ENCODE measurements at regions not wholly inside any gene's neighbourhood (a gene's known extent, or its start where the extent isn't known, plus 50 kb on each side); places are given as distances from the start of the nearest gene placed in this dataset.

GRCh38 chr6:121998631-121999030, 400.8 kb upstream of the HSF2 start:
- no peak for DNase-seq (ENCODE audit: low spot score)
- in situ Hi-C loops (cut with HindIII; ENCODE audit: low sequenced_read_pairs) = no loop called here

GRCh38 chr6:121999456-122000065, 399.9 kb upstream of the HSF2 start:
- DNase-seq (ENCODE audit: low spot score) = no peak
- in situ Hi-C loops (cut with HindIII; ENCODE audit: low sequenced_read_pairs) = no loop called here

DNA sequence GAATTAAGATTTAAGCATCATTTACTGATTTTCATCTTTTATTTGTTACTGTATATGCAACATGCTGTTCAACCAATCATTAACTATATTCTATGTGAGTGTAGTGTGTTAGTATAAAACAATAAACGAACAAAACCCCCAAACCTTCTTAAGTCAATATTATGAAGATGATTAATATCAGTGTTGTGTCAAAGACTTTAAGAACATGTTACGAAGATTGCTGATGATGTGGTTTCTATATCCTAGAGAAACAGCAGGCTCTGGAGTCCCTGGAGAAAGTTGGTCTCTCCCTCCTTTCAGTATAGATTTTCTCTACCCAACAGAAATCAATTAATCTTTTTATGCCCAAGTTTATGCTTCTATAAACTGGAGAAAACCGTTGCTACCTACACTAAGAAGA, 393.8 kb upstream of the HSF2 start:
- no peak for DNase-seq (ENCODE audit: low spot score)
- in situ Hi-C loops (cut with HindIII; ENCODE audit: low sequenced_read_pairs) = no loop called here

- in situ Hi-C loops (cut with HindIII; ENCODE audit: low sequenced_read_pairs) = no loop called here
- DNase-seq (ENCODE audit: low spot score) = peak; percentile 20
These were observed 392.1 kb upstream of the HSF2 start for GRCh38 chr6:122007339-122007738.

GRCh38 chr6:122008101-122008999, 391.1 kb upstream of the HSF2 start:
- peak; percentile 48 for DNase-seq (ENCODE audit: low spot score)
- in situ Hi-C loops (cut with HindIII; ENCODE audit: low sequenced_read_pairs) = no loop called here

DNA sequence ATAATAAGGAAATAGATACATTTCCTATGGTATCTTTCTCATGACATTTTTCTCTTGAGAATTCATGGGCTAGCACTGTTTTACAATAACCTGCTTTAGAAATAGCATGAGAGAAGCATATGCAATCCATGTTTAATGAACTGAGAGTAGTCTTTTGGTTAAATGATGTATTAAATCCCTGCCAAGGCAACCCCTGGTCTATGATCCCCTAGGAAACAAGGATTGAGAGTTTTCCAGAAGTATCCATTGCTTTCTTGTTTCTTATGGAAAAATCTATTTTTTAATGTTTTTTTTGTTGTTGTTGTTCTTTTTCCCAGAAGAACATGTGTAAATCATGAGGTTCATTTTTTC, 390.5 kb upstream of the HSF2 start:
- in situ Hi-C loops (cut with HindIII; ENCODE audit: low sequenced_read_pairs) = no loop called here
- no peak for DNase-seq (ENCODE audit: low spot score)

DNA sequence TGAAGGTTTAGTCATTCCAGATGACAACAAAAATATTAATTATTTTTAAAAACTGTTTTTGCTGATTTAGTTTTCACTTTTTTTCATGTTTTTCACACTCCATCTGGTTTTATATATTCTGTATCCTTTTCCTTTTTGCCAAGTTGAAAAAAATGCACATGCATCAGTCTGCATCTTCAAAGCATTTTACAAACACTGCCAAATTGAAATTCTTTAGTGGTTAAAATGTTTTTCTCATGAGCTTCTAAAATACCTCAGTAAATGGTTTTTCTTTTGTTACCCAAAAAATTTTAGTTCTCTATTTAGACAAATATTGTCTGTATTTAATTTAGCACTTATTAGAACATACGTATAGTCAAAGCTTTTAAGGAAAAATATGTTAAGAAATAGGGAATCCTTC, 386.9 kb upstream of the HSF2 start:
- no peak for DNase-seq (ENCODE audit: low spot score)
- in situ Hi-C loops (cut with HindIII; ENCODE audit: low sequenced_read_pairs) = no loop called here

- in situ Hi-C loops (cut with HindIII; ENCODE audit: low sequenced_read_pairs) = no loop called here
- DNase-seq (ENCODE audit: low spot score) = no peak
These were observed 384.5 kb upstream of the HSF2 start for GRCh38 chr6:122014961-122015360.

DNA sequence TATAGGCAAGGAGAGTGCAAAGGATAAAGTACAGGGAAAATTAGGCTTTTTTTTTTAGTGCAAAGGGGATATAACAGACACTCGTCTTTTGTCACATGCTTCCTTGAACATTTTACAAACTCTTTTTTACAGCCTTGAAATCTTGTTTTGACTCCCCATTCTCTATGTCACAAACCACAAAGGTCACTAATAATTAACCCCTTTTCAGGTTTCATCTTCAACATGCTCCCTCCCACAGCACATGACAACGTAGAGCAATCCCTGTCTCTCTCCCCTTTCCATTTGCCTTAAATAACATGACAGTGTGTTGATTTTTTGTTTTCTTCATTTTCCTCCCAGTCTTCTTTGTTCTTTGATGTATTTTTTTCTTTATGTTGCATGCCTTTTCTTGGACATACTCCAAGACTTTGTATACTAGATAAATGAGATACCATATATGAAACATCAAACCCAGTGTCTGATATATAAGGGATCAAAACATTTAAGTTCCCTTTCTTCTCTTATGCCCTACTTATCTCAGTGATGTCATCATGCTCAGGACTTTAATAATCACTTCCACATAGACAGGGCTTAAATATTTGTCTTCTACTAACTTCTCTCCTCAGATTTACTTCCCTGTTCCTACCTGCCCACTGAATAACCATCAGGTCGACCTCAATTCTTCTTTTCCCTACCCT, 378.7 kb upstream of the HSF2 start:
- in situ Hi-C loops (cut with HindIII; ENCODE audit: low sequenced_read_pairs) = no loop called here
- no peak for DNase-seq (ENCODE audit: low spot score)

- DNase-seq (ENCODE audit: low spot score) = no peak
- in situ Hi-C loops (cut with HindIII; ENCODE audit: low sequenced_read_pairs) = no loop called here
These were observed 374.3 kb upstream of the HSF2 start for GRCh38 chr6:122025104-122025503.

- in situ Hi-C loops (cut with HindIII; ENCODE audit: low sequenced_read_pairs) = no loop called here
These were observed 372.7 kb upstream of the HSF2 start for GRCh38 chr6:122026582-122027369.

DNA sequence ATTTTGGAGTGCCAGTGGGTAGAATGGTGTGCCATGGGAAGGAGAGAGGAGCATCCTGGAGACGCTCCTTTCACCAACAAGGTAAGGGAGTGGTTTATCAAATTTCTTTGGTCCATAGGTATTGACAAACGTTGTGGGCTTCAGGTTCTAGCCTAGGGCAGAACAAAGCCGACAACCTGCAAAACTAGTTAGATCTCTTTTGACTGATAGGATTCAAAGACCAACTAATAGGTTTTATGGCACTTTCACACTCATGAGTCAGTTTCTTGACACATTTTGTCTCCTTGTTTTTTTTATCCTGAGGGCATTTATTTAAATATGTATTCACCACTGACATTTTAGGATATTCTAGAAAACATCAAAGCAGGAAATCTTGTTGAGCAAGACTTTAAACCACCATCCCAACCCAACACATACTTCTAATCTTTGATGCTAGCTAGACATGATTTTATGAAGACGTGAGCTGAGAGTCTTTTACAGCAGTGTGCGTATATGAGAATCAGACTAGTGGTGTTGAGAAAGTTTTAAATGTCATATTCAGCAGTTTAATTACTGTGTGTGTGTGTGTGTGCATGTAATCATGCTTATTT, 370.4 kb upstream of the HSF2 start:
- in situ Hi-C loops (cut with HindIII; ENCODE audit: low sequenced_read_pairs) = no loop called here
- DNase-seq (ENCODE audit: low spot score) = no peak

More at GRCh38 chr6:122026582-122027369, 372.7 kb upstream of the HSF2 start:
- no peak for DNase-seq (ENCODE audit: low spot score)

DNA sequence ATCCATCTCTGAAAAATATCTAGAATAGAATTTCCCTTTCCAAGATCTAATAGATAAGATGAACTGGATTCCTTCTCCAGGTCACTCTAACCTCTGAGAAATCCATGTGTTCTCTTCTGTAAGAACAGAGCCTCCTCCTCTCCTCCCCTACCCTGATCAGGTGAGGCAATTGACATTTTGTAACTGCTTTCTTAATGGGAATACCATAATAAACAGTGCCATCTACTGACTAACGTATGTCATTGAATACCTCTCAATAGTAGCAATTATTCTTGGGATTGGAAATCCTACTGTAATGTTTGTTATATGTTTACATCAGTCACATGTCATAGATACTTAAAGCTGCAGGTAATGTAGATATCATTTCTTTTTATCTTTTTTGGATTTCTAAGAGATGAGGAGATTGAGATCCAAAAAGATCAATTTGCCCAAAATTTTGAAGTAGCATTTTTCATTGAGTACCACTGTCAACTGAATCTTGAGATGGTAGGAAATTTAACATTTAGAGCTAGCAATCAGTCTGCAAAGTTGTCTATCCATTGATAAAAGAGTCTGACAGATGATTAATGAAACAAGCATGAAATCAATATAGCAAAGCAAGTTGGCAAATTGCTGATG, 365.8 kb upstream of the HSF2 start:
- in situ Hi-C loops (cut with HindIII; ENCODE audit: low sequenced_read_pairs) = no loop called here
- DNase-seq (ENCODE audit: low spot score) = peak; percentile 76

GRCh38 chr6:122035173-122035572, 364.3 kb upstream of the HSF2 start:
- in situ Hi-C loops (cut with HindIII; ENCODE audit: low sequenced_read_pairs) = no loop called here
- no peak for DNase-seq (ENCODE audit: low spot score)

GRCh38 chr6:122040261-122040660, 359.2 kb upstream of the HSF2 start:
- in situ Hi-C loops (cut with HindIII; ENCODE audit: low sequenced_read_pairs) = no loop called here
- no peak for DNase-seq (ENCODE audit: low spot score)

DNA sequence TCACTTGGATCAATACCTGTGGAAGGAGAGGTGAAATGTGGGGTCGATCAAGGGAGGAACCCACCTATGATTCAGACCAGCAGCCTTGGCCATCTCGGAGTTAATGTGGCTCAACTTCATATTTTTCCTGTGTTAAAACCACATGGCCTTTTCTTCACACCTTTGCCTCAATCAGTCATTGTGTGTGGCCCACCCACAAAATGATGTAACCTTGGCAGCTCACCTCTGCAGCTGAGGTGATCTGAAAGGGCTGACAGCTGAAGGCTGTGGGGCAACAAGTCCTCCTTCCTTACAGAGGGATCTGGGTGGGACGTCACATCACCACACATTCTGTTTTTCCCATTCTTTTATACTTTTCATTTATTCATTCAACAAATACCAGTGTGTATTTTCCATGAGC, 357.1 kb upstream of the HSF2 start:
- in situ Hi-C loops (cut with HindIII; ENCODE audit: low sequenced_read_pairs) = no loop called here
- DNase-seq (ENCODE audit: low spot score) = no peak

DNA sequence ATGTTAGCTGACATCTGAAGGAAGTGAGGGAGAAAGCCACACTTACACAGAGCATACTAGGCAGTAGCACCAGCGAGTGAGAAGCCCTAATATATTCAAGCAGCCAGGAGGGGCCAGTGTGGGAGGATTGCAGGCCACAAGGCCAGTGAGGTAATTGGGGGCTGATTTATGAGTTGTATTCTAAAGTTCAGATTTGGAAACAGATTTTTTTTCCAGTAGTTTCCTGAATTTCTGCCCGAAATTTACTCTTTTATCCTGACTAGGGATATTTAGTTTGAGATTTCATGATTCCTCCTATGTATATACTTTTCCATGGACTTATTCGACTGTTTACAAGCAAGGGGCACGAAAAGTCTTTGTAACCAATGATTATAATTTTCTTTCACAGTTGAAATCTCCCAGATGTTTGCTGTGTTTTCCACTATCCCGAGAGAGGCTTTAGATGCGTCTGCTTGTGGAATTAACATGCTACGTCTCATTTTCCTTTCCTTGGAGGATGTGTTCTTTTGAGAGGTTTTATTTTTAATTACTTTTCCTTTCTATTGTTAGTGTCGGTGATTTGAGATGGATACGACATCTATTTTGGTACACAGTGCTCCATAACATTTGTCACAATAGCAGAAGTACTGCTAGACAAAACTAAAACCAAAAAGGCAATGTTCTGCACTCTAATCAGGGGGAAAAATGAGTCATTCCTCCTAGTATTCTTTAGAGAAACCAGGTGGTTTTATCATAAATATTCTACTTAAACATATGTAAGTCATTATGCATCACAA, 356.3 kb upstream of the HSF2 start:
- in situ Hi-C loops (cut with HindIII; ENCODE audit: low sequenced_read_pairs) = no loop called here
- no peak for DNase-seq (ENCODE audit: low spot score)

- in situ Hi-C loops (cut with HindIII; ENCODE audit: low sequenced_read_pairs) = no loop called here
- DNase-seq (ENCODE audit: low spot score) = no peak
These were observed 350.9 kb upstream of the HSF2 start for GRCh38 chr6:122048570-122048969.
